ENCODE measurements at regions not wholly inside any gene's neighbourhood (a gene's known extent, or its start where the extent isn't known, plus 50 kb on each side); places are given as distances from the start of the nearest gene placed in this dataset.

DNA sequence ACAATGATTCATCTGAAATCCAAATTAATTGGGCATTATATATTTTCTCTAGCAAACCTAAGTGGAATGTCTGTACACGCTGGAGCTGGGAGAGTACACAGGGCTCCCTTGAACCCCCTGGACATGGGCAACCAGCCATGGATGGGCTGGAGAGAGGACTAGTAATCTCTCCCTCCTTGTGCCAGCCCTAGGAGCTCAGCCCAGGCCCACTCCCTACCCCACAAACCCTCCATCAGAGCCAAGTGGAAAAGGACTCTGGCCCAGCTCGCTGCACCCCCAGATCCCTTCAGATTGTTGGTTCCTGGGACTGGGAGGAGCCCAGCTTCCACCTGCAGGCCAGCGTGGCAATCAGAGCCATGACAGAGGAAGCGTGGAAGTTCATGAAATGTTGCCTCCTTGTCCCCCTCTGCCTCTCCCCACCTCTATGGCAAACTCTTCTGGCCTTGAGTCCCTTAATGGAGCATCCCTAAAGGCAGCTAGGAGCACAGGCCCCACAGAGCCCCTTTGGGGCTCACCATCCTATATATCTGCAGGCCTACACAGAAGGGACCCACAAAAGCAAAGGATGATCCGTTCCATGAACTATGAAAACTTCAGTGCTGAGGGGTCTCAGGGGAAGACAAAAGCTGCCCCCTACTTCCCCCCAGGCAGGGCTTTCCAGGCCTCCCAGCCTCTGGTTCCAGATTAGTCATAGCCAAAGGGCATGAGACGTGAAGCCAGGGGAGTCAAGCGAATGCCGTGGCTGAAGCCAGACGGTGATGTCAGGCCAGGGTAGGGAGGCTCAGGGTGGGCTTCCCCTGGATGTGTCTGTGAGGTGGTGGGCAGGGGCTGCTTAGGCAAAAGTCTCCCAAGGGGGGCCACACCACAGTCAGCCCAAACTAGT lies 126.4 kb upstream of the MAFB start:
- no TSS peak for BruUV-seq (replicated peaks)
- TF ChIP-seq CHD1 (IDR thresholded peaks at IDR 0.05; ENCODE audit: low read length), result no peak
- no peak for TF ChIP-seq MEF2A (IDR thresholded peaks at IDR 0.05; ENCODE audit: control insufficient read depth, low read depth, low read length)
- no peak for TF ChIP-seq DIDO1 (tag; IDR thresholded peaks at IDR 0.05; ENCODE audit: low read depth)
- TF ChIP-seq ZNF76 (CRISPR knock-in tag; IDR thresholded peaks at IDR 0.05; ENCODE audit: borderline replicate concordance), result no peak
- no peak for TF ChIP-seq ERF (CRISPR knock-in tag; IDR thresholded peaks at IDR 0.05)
- TF ChIP-seq THRAP3 (IDR thresholded peaks at IDR 0.05; ENCODE audit: borderline replicate concordance), result no peak
- no peak for TF ChIP-seq PHB (CRISPR knock-in tag; IDR thresholded peaks at IDR 0.05)
- TF ChIP-seq, protein P1, sequence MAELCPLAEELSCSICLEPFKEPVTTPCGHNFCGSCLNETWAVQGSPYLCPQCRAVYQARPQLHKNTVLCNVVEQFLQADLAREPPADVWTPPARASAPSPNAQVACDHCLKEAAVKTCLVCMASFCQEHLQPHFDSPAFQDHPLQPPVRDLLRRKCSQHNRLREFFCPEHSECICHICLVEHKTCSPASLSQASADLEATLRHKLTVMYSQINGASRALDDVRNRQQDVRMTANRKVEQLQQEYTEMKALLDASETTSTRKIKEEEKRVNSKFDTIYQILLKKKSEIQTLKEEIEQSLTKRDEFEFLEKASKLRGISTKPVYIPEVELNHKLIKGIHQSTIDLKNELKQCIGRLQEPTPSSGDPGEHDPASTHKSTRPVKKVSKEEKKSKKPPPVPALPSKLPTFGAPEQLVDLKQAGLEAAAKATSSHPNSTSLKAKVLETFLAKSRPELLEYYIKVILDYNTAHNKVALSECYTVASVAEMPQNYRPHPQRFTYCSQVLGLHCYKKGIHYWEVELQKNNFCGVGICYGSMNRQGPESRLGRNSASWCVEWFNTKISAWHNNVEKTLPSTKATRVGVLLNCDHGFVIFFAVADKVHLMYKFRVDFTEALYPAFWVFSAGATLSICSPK (IDR thresholded peaks at IDR 0.05; ENCODE audit: borderline replicate concordance), result no peak
- TF ChIP-seq HDGF (IDR thresholded peaks at IDR 0.05), result no peak
- no peak for TF ChIP-seq MED1 (CRISPR knock-in tag; IDR thresholded peaks at IDR 0.05; ENCODE audit: borderline replicate concordance)
- H4K20me1 ChIP-seq (replicated peaks; ENCODE audit: control insufficient read depth, insufficient read depth, low read length), result no peaks in the 10 kb centered on the region
- H3K4me3 ChIP-seq, result no peak overlapping the region
- H3K4me2 ChIP-seq (ENCODE audit: insufficient read depth, low read length), result no peak overlapping the region
- in situ Hi-C loops (cut with MboI) (no loop called here), intact Hi-C loops (cut with micrococcal nuclease) (no loop called here)
- DNase-seq (ENCODE audit: extremely low read depth in 1 of 4, low spot score in 3 of 4) (no peak), FAIRE-seq (no peak), ATAC-seq (no peak)
- 5% methylated on average over 9 of the region's 9 CpGs for WGBS (ENCODE audit: insufficient coverage, low coverage, missing lambda C conversion rate)
- ChIA-PET POLR2A (interaction anchor here (0.5 to 1.0 kb wide), 3 partner anchors 34 to 79 kb away, joined by 3 to 5 read pairs (median 4); no protein-coding TSS in a partner anchor), CTCF (ENCODE audit: low intra/inter-chr PET ratio) (no interaction called here)
- H3K79me2 ChIP-seq (ENCODE audit: control insufficient read depth, insufficient read depth, low read length), result no peaks in the 10 kb centered on the region
- no peak overlapping the region for H2AFZ ChIP-seq (ENCODE audit: low read depth, low read length)
- no peak overlapping the region for H3K9ac ChIP-seq (ENCODE audit: insufficient read depth in 1 of 2, low read depth in 2 of 2, low read length in 2 of 2)
- H3K9me3 ChIP-seq (replicated peaks; ENCODE audit: control insufficient read depth, insufficient read depth, low read depth, low read length), result no peaks in the 10 kb centered on the region
- no peaks in the 10 kb centered on the region for H3K9me1 ChIP-seq (ENCODE audit: control insufficient read depth, insufficient read depth, low read length)
- H3K27me3 ChIP-seq (ENCODE audit: control insufficient read depth in 2 of 2, insufficient read depth in 2 of 2, low read length in 2 of 2), result 0 out of 5 replicates have a peak, but pooled peaks cover 0 to 4% of the 10 kb centered on the region in 2 experiments
- H3K4me1 ChIP-seq (replicated peaks in 1 of 2; ENCODE audit: control insufficient read depth in 2 of 2, insufficient read depth in 2 of 2, low read length in 2 of 2), result no peaks in the 10 kb centered on the region; a peak in 3 of 5 replicates
- H3K27ac ChIP-seq (ENCODE audit: extremely low read depth, low read depth, low read length), result no peak overlapping the region
- H3K36me3 ChIP-seq (ENCODE audit: control insufficient read depth, insufficient read depth, low read length), result no peaks in the 10 kb centered on the region

All from K562 (cell line).